ENCODE measurements at regions not wholly inside any gene's neighbourhood (a gene's known extent, or its start where the extent isn't known, plus 50 kb on each side); places are given as distances from the start of the nearest gene placed in this dataset.

DNA sequence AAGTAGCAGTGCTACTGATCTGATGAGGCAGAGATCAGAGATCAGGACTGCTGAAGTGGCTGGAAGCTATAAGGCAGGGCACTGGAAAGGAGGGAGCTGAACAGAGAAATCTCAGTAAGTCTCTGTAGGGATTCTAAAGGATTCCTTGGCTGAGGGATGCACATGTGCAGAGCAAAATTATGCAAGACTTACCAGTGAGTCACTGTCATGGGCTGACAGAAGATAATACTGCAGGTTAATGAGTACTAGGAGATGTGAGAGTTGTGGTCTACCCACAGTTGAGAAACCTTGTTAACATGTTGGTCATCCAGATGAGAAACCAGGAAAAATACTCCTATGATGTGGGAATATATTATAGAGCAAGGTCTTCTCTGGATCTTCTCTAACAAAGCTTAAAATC lies 378.1 kb downstream of the HAPSTR1 start:
- peak; percentile 50 for DNase-seq
- Mint-ChIP-seq H3K27me3 (ENCODE audit: unreplicated experiment) (no peaks in the 10 kb centered on the region), H3K27ac (ENCODE audit: unreplicated experiment) (peak overlapping the region; percentile 91), H3K36me3 (ENCODE audit: insufficient read depth, unreplicated experiment) (peaks cover 5% of the 10 kb centered on the region), H3K4me1 (ENCODE audit: low read depth, unreplicated experiment) (peaks cover 23% of the 10 kb centered on the region), H3K9me3 (ENCODE audit: low read depth, unreplicated experiment) (no peaks in the 10 kb centered on the region), H3K4me3 (ENCODE audit: low read depth, unreplicated experiment) (no peak overlapping the region)
- CTCF ChIA-PET: interaction anchor here (0.6 kb wide), 1 partner anchor 57 kb away, joined by 3 read pairs; no protein-coding TSS in a partner anchor
- no TSS peak for BruUV-seq (replicated peaks)
- TF ChIP-seq, protein P1, sequence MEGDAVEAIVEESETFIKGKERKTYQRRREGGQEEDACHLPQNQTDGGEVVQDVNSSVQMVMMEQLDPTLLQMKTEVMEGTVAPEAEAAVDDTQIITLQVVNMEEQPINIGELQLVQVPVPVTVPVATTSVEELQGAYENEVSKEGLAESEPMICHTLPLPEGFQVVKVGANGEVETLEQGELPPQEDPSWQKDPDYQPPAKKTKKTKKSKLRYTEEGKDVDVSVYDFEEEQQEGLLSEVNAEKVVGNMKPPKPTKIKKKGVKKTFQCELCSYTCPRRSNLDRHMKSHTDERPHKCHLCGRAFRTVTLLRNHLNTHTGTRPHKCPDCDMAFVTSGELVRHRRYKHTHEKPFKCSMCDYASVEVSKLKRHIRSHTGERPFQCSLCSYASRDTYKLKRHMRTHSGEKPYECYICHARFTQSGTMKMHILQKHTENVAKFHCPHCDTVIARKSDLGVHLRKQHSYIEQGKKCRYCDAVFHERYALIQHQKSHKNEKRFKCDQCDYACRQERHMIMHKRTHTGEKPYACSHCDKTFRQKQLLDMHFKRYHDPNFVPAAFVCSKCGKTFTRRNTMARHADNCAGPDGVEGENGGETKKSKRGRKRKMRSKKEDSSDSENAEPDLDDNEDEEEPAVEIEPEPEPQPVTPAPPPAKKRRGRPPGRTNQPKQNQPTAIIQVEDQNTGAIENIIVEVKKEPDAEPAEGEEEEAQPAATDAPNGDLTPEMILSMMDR (IDR thresholded peaks at IDR 0.05; ENCODE audit: unreplicated experiment): no peak
- intact Hi-C loops (cut with micrococcal nuclease; ENCODE audit: unreplicated experiment): no loop called here

DNA sequence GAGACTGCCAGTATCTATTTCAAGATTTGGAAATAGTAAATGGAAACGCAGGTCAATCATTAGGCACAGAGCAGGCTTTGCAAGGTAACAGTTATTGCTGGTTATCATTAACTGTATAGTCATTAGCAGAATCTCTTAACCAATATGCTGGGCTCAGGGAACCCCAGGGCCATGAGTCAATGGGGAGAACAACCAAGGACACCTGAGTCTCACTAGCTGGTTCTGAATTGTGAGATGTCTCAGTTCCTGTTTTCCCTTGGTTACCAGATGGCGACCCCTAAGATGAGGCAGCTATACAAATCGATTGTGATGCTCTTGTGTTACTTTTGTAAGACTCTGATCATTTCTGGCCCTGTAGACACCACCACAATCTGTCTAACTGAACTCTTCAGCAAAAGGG lies 385.3 kb downstream of the HAPSTR1 start:
- DNase-seq: no peak
- intact Hi-C loops (cut with micrococcal nuclease; ENCODE audit: unreplicated experiment): loop anchor here (10.0 kb wide), 1 partner anchor 708 kb away; the partner anchor contains the start of gene GRIN2A
- H3K27ac Mint-ChIP-seq (ENCODE audit: unreplicated experiment): no peak overlapping the region
- no TSS peak for BruUV-seq (replicated peaks)
- CTCF ChIA-PET: no interaction called here
- H3K27me3 Mint-ChIP-seq (ENCODE audit: unreplicated experiment): no peaks in the 10 kb centered on the region
- H3K9me3 Mint-ChIP-seq (ENCODE audit: low read depth, unreplicated experiment): no peaks in the 10 kb centered on the region
- H3K36me3 Mint-ChIP-seq (ENCODE audit: insufficient read depth, unreplicated experiment): no peaks in the 10 kb centered on the region
- no peak overlapping the region for H3K4me3 Mint-ChIP-seq (ENCODE audit: low read depth, unreplicated experiment)
- TF ChIP-seq, protein P1 (IDR thresholded peaks at IDR 0.05; ENCODE audit: unreplicated experiment): no peak
- no peaks in the 10 kb centered on the region for H3K4me1 Mint-ChIP-seq (ENCODE audit: low read depth, unreplicated experiment)

- CTCF ChIA-PET: interaction anchor here (0.7 to 0.9 kb wide), 2 partner anchors 8 to 703 kb away, joined by 3 to 4 read pairs; partner anchors contain the start of gene GRIN2A
- TF ChIP-seq, protein P1 (IDR thresholded peaks at IDR 0.05; ENCODE audit: unreplicated experiment): no peak
- no peak overlapping the region for H3K27ac Mint-ChIP-seq (ENCODE audit: unreplicated experiment)
- no peaks in the 10 kb centered on the region for H3K4me1 Mint-ChIP-seq (ENCODE audit: low read depth, unreplicated experiment)
- intact Hi-C loops (cut with micrococcal nuclease; ENCODE audit: unreplicated experiment): loop anchor here (10.0 kb wide), 1 partner anchor 706 kb away; the partner anchor contains the start of gene GRIN2A
- H3K36me3 Mint-ChIP-seq (ENCODE audit: insufficient read depth, unreplicated experiment): no peaks in the 10 kb centered on the region
- H3K9me3 Mint-ChIP-seq (ENCODE audit: low read depth, unreplicated experiment): no peaks in the 10 kb centered on the region
- H3K27me3 Mint-ChIP-seq (ENCODE audit: unreplicated experiment): no peaks in the 10 kb centered on the region
- BruUV-seq (replicated peaks): no TSS peak
- no peak overlapping the region for H3K4me3 Mint-ChIP-seq (ENCODE audit: low read depth, unreplicated experiment)
- DNase-seq: no peak
Observed at GRCh38 chr16:9479008-9479407, 387.6 kb downstream of the HAPSTR1 start.

- TF ChIP-seq, protein P1 (IDR thresholded peaks at IDR 0.05; ENCODE audit: unreplicated experiment): no peak
- no peak overlapping the region for H3K4me3 Mint-ChIP-seq (ENCODE audit: low read depth, unreplicated experiment)
- DNase-seq: no peak
- H3K4me1 Mint-ChIP-seq (ENCODE audit: low read depth, unreplicated experiment): no peaks in the 10 kb centered on the region
- BruUV-seq (replicated peaks): no TSS peak
- H3K27ac Mint-ChIP-seq (ENCODE audit: unreplicated experiment): no peak overlapping the region
- intact Hi-C loops (cut with micrococcal nuclease; ENCODE audit: unreplicated experiment): no loop called here
- H3K27me3 Mint-ChIP-seq (ENCODE audit: unreplicated experiment): peaks cover 12% of the 10 kb centered on the region
- no peaks in the 10 kb centered on the region for H3K36me3 Mint-ChIP-seq (ENCODE audit: insufficient read depth, unreplicated experiment)
- H3K9me3 Mint-ChIP-seq (ENCODE audit: low read depth, unreplicated experiment): no peaks in the 10 kb centered on the region
- CTCF ChIA-PET: no interaction called here
Observed at GRCh38 chr16:9480503-9480902, 389.1 kb downstream of the HAPSTR1 start.

Measured in Calu3 (cell line).